ENCODE measurements at regions not wholly inside any gene's neighbourhood (a gene's known extent, or its start where the extent isn't known, plus 50 kb on each side); places are given as distances from the start of the nearest gene placed in this dataset.
"Not testable (repeated sequence)": the region's sequence is repeated elsewhere in the genome, so short reads cannot be mapped to it uniquely, and the experiment has no call there.

DNA sequence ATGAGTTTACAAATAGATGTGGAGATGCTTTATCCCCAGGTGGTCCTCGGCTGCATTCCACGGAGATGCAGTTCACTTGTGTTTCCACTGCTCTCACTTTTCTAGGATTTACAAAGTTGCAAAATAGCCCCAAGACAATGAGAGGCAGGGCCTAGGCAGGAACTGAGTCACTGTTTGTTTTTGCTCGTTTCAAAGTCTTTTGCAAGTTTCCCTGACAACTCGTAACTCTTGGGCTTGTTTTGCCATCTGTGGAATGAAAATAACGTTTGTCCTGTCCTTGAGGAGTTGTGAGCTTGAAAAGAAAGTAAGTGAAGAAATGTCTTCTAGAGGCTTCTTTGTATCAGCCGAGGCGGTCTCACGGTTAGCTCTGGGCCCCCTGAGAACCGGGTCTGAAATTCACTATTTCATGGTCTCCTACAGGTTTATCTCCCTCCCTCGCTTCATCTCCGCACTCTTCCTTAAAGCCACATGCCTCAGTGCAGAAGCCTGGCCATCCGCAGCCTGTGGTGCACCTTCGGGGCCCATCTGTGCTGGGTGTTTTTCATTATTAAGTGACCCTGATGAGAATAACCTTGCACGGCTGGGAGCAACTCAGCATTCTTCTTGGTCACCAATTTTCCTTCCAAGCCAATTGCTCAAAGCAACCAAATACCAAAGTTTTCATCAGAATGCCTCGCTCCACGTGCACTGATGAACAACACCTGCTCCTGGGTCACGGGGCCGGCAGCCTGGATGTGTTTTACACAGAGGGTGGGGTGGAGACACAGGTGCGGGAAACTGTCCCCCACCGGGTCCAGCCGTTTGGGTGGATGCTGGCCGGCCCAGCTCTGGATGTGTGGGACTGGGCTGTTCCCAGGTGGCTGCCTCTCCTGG, 172.4 kb downstream of the LAT start (continued):
- TF ChIP-seq, protein P1, sequence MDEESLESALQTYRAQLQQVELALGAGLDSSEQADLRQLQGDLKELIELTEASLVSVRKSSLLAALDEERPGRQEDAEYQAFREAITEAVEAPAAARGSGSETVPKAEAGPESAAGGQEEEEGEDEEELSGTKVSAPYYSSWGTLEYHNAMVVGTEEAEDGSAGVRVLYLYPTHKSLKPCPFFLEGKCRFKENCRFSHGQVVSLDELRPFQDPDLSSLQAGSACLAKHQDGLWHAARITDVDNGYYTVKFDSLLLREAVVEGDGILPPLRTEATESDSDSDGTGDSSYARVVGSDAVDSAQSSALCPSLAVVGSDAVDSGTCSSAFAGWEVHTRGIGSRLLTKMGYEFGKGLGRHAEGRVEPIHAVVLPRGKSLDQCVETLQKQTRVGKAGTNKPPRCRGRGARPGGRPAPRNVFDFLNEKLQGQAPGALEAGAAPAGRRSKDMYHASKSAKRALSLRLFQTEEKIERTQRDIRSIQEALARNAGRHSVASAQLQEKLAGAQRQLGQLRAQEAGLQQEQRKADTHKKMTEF (CRISPR knock-in tag; IDR thresholded peaks at IDR 0.05): peak; percentile 83
- TF ChIP-seq GATA4 (IDR thresholded peaks at IDR 0.05; ENCODE audit: borderline replicate concordance, low read depth): 0 out of 2 replicates have a peak, but pooled peaks have one; percentile 24
- 0 out of 2 replicates have a peak, but pooled peaks have one; percentile 64 for TF ChIP-seq KLF6 (CRISPR knock-in tag; IDR thresholded peaks at IDR 0.05)
- TF ChIP-seq, protein P2, sequence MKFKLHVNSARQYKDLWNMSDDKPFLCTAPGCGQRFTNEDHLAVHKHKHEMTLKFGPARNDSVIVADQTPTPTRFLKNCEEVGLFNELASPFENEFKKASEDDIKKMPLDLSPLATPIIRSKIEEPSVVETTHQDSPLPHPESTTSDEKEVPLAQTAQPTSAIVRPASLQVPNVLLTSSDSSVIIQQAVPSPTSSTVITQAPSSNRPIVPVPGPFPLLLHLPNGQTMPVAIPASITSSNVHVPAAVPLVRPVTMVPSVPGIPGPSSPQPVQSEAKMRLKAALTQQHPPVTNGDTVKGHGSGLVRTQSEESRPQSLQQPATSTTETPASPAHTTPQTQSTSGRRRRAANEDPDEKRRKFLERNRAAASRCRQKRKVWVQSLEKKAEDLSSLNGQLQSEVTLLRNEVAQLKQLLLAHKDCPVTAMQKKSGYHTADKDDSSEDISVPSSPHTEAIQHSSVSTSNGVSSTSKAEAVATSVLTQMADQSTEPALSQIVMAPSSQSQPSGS (CRISPR knock-in tag; IDR thresholded peaks at IDR 0.05): peak; percentile 39; the same call in 1 of the 2 replicates
- peak; percentile 35; the same call in 1 of the 2 replicates for TF ChIP-seq ZNF292 (CRISPR knock-in tag; IDR thresholded peaks at IDR 0.05; ENCODE audit: borderline replicate concordance, low read depth)
- peak; percentile 76; the same call in 1 of the 2 replicates for TF ChIP-seq ZNF205 (CRISPR knock-in tag; IDR thresholded peaks at IDR 0.05)
- TF ChIP-seq ZNF792 (CRISPR knock-in tag; IDR thresholded peaks at IDR 0.05): 0 out of 2 replicates have a peak, but pooled peaks have one; percentile 61
- not testable (repeated sequence) for TF ChIP-seq GABPA (IDR thresholded peaks at IDR 0.05; ENCODE audit: low read depth, low read length)
- TF ChIP-seq GABPA (CRISPR knock-in tag; IDR thresholded peaks at IDR 0.05; ENCODE audit: low read depth): 0 out of 2 replicates have a peak, but pooled peaks have one; percentile 30
- TF ChIP-seq PITX1 (CRISPR knock-in tag; IDR thresholded peaks at IDR 0.05): peak; percentile 70; the same call in 1 of the 2 replicates
- TF ChIP-seq KAT8 (CRISPR knock-in tag; IDR thresholded peaks at IDR 0.05): peak; percentile 62
- TF ChIP-seq GATAD1 (CRISPR knock-in tag; IDR thresholded peaks at IDR 0.05): peak; percentile 31; the same call in 1 of the 2 replicates
- peak; percentile 91 for TF ChIP-seq JUND (CRISPR knock-in tag; IDR thresholded peaks at IDR 0.05)
- peak; percentile 59; the same call in 1 of the 2 replicates for TF ChIP-seq ZNF598 (CRISPR knock-in tag; IDR thresholded peaks at IDR 0.05; ENCODE audit: borderline replicate concordance)
- peak; percentile 82 for TF ChIP-seq HDAC1 (CRISPR knock-in tag; IDR thresholded peaks at IDR 0.05)
- 0 out of 2 replicates have a peak, but pooled peaks have one; percentile 15 for TF ChIP-seq MAFF (IDR thresholded peaks at IDR 0.05; ENCODE audit: low read depth, low read length)
- peak; percentile 94 for TF ChIP-seq BCL6 (CRISPR knock-in tag; IDR thresholded peaks at IDR 0.05)
- TF ChIP-seq NCOA2 (CRISPR knock-in tag; IDR thresholded peaks at IDR 0.05): peak; percentile 83
- TF ChIP-seq, protein P3, sequence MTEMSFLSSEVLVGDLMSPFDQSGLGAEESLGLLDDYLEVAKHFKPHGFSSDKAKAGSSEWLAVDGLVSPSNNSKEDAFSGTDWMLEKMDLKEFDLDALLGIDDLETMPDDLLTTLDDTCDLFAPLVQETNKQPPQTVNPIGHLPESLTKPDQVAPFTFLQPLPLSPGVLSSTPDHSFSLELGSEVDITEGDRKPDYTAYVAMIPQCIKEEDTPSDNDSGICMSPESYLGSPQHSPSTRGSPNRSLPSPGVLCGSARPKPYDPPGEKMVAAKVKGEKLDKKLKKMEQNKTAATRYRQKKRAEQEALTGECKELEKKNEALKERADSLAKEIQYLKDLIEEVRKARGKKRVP (CRISPR knock-in tag; IDR thresholded peaks at IDR 0.05): peak in 1 of 2 experiments; percentile 65; a peak in 2 of 4 replicates
- TF ChIP-seq, protein P4, sequence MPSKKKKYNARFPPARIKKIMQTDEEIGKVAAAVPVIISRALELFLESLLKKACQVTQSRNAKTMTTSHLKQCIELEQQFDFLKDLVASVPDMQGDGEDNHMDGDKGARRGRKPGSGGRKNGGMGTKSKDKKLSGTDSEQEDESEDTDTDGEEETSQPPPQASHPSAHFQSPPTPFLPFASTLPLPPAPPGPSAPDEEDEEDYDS (CRISPR knock-in tag; IDR thresholded peaks at IDR 0.05): 0 out of 2 replicates have a peak, but pooled peaks have one; percentile 26
- TF ChIP-seq RCOR2 (CRISPR knock-in tag; IDR thresholded peaks at IDR 0.05): peak; percentile 85
- peak; percentile 40 for TF ChIP-seq GABPB1 (CRISPR knock-in tag; IDR thresholded peaks at IDR 0.05)
- TF ChIP-seq KDM6A (CRISPR knock-in tag; IDR thresholded peaks at IDR 0.05; ENCODE audit: low read depth): peak; percentile 50
- TF ChIP-seq MEF2D (CRISPR knock-in tag; IDR thresholded peaks at IDR 0.05): 0 out of 2 replicates have a peak, but pooled peaks have one; percentile 41
- peak; percentile 68 for TF ChIP-seq MED1 (CRISPR knock-in tag; IDR thresholded peaks at IDR 0.05)
- peak; percentile 98 for TF ChIP-seq ETV5 (CRISPR knock-in tag; IDR thresholded peaks at IDR 0.05; ENCODE audit: borderline replicate concordance)
- TF ChIP-seq FOXO1 (CRISPR knock-in tag; IDR thresholded peaks at IDR 0.05): peak; percentile 86; the same call in 1 of the 2 replicates
- 0 out of 2 replicates have a peak, but pooled peaks have one; percentile 29 for TF ChIP-seq ZNF274 (CRISPR knock-in tag; IDR thresholded peaks at IDR 0.05)
- TF ChIP-seq CEBPG (CRISPR knock-in tag; IDR thresholded peaks at IDR 0.05): peak; percentile 94

All from HepG2 (cell line).